Hematopoietic multipotent progenitor cell (in vitro differentiated cells): ENCODE measurements at regions not wholly inside any gene's neighbourhood (a gene's known extent, or its start where the extent isn't known, plus 50 kb on each side); places are given as distances from the start of the nearest gene placed in this dataset. TPM values are rescaled to one million over a fixed set of nuclear protein-coding genes. Genes with fewer than 3 reads are reported as not detected.
"Not testable (repeated sequence)": the region's sequence is repeated elsewhere in the genome, so short reads cannot be mapped to it uniquely, and the experiment has no call there.

Experiments used
- DNase-seq, 3 donors: peaks; one replicate each; pipeline ENCODE4 v3.0.0-alpha.2; 2011 to 2015; ENCODE audit warnings: low read depth in 2 of 3, low spot score in 2 of 3
- small RNA-seq: library from RNA; depleted of rRNA; stranded (forward); fragments of <200 nt; gene quantifications from one replicate; pipeline ENCODE3, GENCODE V24; 2012

DNA sequence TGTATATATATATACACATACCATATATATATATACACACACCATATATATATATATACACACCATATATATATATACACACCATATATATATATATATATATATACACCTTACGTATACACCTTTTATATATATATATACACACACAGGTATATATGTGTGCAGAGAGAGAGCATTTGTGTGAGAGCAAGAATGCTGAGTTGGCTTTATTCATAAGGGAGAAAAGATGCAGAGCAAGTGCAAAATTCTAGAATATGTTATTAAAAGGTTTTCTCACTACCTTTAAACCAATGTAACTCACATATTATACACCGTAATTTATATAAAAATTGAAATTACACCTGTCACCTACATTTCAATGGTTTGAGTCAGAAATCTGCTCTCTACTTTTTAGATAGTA, 107.2 kb upstream of the ALCAM start:
- no peak for DNase-seq

DNA sequence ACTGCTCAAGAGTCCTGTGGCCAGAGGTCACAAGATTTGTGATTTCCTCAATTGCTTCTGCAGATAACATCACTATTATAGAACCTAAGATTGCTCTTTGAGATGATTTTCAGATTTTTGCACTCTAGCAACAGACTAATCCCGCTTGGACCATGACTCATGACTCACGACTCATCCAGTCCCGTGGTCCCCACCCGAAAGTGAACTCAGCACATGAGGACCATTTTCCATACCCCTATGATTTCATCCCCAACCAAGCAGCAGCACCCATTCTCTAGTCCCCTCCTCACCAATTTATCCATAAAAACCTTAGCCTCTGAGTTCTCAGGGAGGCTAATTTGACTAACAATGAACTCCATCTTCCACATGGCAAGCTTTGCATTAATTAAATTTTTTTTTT, 106.3 kb upstream of the ALCAM start:
- no peak for DNase-seq

DNA sequence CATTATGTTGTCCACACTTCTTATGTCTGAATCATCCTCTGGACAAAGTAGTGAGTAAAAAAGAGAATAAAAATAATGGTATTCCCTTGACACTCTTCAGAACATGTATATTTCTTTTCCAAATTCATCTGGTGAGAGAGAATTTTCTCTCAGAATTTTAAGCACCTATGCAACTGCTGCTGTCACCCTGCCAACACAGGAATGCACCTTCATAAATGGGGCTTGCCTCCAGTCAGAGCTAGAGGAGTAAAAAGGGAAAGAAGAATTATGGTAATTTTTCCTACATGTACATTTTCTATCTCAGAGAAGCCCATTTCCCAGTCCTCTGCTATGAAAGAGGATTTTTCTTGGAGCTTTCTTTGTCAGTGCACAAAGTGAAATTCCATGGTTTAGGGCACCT, 92.2 kb upstream of the ALCAM start:
- no peak for DNase-seq

DNA sequence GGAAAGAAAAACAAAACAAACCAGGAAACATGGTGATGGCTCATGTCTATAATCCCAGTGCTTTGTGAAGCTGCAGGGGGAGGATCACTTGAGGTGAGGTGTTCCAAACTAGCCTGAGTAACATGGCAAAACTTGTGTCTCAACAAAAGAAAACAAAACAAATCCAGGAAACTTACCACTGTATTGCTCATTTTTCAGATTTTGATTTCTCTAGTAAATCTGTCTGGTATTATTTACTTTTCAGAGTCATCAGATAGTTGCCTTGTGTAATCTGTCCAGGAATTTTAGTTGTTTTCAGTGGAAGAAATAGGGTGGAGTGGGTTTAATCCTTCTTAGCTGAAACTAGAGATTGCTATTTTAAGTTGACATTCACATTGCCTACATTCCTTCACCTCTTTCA, 91.8 kb upstream of the ALCAM start:
- DNase-seq = no peak

DNA sequence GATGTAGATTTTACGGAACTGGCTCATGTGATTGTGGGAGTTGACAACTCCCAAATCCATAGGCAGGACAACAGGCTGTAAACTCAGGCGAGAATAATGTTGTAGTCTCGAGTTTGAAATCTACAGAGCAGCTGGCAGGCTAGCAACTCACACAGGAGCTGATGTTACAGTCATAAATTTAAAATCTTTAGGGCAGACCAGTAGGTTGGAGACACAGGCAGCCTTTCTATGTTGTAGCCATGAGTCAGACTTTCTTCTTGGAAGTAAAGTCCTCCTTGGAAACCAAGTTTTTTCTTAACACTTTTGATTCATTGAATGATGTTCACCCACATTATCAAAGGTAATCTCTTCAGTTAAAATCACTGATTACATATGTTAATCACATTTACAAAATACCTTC, 89.1 kb upstream of the ALCAM start:
- DNase-seq = no peak

DNA sequence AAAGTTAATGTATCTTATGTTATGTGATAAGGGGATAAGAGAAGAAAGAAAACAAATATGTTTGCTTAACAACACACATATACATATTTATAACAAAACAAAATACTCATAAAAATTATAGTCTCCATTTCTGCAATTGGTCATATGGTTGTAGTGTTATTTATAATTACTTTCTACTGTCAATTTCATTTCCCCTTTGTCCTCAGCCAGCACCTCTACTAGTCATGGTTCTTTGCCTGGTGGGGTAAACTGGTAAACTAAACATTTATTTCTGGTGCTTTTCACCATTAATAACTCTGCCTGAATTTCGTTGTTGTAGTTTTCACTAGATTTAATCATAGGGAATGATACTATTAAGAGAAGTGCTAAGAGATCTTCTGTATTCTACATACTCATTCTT, 88.0 kb upstream of the ALCAM start:
- DNase-seq = no peak

DNA sequence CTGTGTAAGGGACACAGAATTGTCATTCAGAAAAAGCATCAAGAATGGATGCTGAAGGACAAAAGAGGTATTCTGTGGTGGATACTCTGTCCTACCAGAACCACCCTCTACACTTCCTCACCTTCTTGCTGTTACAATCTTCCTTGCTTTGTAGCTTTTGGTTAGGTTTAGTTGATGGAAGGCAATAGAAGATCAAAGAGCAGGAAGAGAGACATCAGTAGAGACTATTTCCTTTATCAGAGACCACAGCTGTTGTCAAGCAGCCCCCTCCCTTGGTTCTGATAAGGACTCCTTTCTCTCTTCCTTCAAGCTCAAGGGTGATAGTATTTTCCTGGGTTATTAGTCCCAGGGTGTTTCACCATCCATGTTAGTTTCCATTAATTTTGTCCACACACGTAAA, 84.7 kb upstream of the ALCAM start:
- DNase-seq = no peak

DNA sequence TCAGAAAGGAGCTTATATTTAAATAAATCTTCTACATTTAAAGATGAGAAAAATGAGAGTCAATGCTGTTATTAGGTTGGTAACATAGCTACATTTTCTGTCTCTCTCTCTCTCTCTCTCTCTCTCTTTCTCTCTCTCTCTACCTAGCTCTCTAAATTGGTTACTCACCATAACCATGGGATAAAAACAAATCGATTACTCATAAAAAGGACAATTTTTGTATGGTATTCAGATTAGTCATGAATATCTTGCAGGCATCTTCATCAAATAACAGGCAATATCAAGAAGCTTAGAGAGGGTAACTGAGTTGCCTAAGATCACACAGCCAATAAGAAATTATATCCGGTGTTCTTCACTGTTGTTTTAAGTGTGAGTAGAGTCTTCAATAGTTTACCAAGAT, 81.8 kb upstream of the ALCAM start:
- DNase-seq = no peak

DNA sequence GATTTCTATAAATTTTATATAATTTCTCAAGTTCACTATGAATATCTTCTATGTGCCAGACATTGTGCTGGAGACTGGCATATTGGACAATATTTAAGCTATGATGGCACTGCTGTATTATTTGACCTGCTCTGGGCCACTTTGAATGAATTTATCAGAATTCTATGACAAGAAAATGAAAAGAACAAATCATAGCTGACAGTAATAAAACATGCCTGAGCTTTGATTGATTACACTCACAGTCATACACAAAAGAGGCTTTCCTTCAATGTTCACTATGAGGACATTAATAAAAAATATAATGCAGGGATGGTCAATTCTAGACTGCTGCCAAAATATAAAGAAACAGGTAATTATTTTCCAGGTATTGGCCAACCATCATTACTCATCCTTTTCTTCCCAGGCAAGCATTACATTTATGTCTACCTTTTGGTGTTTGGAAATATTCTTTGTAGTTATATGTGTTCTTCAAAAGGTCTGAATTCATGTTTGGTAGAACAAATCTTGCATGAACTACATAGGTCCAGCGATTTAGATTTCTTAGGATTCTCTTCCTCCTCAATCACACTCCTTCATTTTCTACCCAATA, 81.0 kb upstream of the ALCAM start:
- no peak for DNase-seq

DNA sequence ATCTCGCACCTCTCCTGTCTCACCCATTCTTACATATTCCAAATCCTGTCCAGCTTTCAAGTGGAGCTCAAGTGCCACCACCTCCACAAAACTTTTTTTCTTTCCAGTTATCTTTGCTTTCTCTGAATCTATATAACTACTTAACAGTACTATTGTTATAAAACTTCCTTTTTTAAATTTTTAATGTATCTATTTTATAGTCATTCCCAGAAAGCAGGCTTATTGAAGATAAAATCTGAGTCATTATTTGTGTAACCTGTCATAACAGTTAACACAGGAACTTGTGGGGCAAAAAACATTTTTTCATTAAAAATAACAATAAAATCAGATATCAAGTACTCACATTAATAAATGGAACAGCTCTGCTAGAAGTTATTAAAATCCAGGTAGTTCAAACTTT, 73.3 kb upstream of the ALCAM start:
- no peak for DNase-seq

DNA sequence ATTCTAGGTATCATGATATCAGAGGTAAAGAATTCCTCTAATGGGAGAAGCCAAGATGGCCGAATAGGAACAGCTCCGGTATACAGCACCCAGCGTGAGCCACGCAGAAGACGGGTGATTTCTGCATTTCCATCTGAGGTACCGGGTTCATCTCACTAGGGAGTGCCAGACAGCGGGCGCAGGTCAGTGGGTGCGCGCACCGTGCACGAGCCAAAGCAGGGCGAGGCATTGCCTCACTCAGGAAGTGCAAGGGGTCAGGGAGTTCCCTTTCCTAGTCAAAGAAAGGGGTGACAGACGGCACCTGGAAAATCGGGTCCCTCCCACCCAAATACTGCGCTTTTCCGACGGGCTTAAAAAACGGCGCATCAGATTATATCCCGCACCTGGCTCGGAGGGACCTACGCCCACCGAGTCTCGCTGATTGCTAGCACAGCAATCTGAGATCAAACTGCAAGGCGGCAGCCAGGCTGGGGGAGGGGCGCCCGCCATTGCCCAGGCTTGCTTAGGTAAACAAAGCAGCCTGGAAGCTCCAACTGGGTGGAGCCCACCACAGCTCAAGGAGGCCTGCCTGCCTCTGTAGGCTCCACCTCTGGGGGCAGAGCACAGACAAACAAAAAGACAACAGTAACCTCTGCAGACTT, 70.4 kb upstream of the ALCAM start:
- not testable (repeated sequence) for DNase-seq

DNA sequence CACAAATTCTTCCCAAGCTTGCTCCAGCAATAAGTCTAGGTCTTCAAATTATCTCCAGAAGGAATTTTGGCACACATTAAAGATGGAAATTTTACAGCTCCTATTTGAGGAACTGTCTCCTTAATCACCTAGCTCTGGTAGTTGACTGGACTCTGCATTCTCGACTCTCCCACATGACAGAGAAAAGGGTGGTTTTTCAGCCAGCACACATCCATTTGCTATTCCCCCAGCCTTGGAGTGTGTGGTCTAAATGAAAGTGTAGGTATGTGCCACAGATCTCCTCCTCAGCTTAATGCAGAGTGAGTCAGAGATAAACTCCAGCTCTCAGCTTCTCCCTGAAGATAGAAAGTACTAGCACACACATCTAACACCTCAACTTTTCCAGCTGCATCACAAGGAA, 62.2 kb upstream of the ALCAM start:
- DNase-seq = no peak

DNA sequence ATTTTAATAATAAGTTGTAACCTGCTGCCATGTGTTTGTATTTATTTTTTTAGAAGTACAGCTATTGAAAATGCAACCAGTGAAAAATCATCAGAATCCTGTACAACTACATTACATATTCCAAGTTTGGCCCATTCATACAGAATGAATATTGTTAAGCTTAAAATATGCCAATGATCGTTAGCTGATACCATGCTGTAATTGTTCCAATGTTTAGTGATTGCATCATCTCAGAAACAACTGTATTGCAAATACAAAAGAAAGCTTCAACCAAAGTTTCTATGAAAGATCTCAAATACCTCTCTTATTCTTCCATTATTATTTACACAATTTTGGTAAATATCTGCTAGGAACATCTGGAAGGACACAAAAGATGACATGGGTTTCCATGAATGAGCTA, 51.6 kb upstream of the ALCAM start:
- DNase-seq = no peak

DNA sequence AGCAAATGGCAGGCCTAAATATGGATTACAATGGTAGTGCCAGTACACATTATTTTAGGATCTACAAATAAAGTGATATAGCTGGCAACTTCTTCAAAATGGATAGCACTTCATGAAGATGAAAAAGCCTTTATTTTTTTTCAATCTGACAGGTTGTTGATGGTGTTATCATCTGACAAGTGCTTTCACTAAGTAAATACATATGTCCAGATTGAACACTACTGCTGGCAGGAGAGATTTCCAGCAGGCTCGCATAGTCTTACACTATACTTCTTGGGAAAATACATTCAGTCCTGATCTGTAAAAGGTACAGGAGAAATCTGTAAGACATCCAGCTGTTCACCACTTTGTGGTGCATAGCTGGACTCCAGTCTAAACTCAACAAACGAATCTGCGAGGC, 50.9 kb upstream of the ALCAM start:
- no peak for DNase-seq

DNA sequence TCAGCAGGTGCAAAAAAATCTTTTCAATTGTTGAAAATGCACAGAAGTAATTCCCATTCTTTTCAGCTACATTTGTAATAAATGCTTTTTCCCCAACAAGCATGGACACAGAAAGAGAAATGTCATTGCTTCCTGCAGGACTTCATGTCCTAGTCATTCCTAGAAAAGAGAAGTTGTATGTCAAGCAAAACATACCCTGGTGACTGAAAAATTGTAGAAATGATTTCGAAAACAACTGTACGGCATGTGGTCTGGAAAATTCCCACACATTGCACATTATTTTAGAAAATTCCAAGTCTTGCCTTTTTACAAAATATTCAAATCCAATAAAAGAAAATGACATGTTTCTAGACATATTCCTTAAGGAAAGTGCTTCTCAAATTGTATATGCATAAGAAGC, 50.4 kb upstream of the ALCAM start:
- DNase-seq = no peak

Small RNAs in the stretch of these regions (small RNA-seq; reads per million reads assigned to genes)
- gene MIR548AB (not detected), gene NDUFA4P2 (not detected), gene RNU1-43P (not detected), gene RNU6-461P (not detected), gene TUBBP11 (not detected)
